Fibroblast of upper back skin (primary cell): ENCODE measurements at regions not wholly inside any gene's neighbourhood (a gene's known extent, or its start where the extent isn't known, plus 50 kb on each side); places are given as distances from the start of the nearest gene placed in this dataset.
A peak's percentile ranks its signal among the peaks of the same experiment; 100 is the strongest.

Experiments used
- DNase-seq: peaks from one replicate; pipeline ENCODE4 v3.0.0-alpha.2; 2013

DNA sequence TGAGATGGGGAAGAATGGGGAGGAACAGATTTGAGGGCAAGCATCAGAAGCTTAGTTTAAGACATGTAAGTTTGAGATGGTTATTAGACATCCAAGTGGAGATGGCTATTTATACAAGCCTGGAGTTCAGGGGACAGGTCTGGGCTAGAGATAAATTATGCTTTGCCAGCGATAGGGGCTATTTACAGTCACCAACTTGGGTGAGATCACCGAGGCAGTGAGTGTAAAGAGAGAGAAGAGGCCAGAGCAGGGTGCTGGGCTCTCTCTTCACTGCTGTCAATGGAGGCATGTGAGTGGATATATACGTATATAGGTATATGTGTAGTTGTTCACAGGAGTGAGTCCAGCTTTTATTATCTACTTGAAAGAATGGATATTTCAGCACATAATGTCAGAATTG lies 81.0 kb downstream of the QPCT start:
- DNase-seq = no peak

GRCh38 chr2:37427241-37427640 lies 82.8 kb downstream of the QPCT start:
- DNase-seq = no peak

- DNase-seq = no peak
Measured at GRCh38 chr2:37436323-37436722, 91.9 kb downstream of the QPCT start.

- no peak for DNase-seq
Measured at GRCh38 chr2:37439131-37439642, 94.8 kb downstream of the QPCT start.

- DNase-seq = no peak
Measured at GRCh38 chr2:37441055-37441454, 96.6 kb downstream of the QPCT start.

DNA sequence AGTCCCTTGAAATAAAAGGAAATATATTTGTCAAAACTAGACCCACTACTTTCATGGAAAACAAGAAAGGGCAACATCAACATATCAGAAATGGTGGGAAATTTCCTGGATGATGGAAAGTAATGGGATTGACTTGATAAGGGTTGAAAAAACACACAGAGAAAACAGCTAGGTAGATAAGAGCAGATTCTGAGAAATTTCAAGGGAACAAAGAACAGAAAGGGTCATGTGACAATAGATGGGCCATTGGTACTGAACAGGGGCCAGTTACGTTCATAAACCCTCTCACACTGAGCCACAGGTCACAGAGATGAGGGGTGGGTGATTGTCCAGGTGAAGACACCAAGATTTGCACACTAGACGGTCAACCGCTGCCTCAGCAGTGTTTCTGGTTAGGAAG lies 98.7 kb downstream of the QPCT start:
- DNase-seq = no peak

DNA sequence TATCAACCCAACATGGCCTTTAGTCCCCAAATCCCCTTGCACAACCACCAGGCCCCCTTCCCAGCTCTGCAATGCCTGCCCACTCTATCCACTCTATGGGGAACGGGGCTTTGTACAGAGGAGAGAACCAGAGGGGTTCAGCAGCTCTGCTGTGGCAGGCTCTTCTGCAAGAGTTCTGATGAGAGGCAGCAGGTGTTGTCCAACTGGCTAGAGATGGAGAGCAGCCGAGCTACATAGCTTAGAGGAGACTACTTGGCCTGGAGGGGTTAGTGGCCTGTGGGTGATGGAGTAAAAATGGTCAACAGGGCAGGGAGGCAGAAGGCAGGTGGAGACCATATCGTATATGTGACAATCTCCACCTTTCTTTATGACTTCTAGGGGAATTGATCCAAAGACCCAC lies 103.0 kb downstream of the QPCT start:
- DNase-seq = no peak

DNA sequence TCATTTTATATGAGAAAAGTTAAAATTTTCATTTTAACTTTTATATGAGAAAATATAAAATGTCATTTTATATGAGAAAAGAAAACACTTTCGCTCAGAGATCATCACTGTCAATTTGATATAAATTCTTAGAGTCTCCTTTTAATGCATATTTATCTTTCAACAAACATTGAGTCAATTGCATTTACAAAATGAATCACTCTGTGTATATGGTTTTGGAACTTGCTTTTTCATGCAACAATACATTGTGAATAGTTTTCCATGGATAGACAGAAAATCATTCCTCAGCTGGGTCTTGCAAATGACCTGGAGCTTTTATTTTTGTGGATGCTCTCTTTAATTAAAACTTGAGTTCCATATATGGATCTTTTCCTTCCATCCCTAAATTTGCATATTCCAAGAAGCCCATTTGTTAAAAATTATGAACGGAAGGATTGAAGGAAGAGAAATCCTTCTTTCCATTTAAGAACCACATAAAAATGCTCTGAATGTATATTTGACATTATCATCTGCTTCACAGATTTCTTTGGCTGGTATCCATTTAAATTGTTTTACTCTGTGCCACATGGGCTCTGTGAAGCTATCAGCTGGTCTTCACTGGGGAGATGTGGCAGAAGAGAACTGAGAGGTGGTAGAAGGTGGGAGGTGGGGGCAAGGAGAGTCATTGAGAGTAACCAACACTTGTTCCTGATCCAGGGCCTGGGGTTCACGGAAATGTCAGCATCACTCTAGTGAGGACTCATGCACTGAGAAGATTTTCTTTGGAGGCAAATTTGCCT lies 104.1 kb downstream of the QPCT start:
- no peak for DNase-seq

DNA sequence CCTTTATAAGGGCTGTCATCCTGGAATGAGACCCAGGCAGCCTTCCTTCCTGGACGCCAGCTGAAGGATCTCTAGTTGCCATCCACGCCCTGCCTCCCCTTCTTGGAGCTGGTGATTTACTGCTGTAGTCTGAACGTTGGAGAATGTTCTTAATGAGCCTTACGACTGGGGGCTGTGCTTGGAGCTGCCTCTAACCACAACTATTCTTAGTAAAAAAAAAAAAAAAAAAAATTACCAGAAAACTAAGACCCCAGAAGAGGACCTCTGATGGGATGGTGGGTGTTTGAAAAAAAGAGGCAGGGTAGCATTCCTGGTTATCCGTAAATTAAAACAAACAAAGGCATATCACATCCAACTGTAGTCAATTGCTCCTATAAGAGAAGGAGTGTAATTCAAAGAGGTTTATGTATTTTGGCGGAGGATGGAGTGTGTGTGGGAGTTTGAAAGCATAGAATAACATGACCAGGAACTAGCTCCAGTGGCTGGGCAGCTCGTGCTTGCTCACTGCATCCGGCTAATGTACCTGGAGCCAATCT lies 105.4 kb downstream of the QPCT start:
- peak; percentile 72 for DNase-seq

GRCh38 chr2:37453027-37453426 lies 108.6 kb downstream of the QPCT start:
- DNase-seq = no peak

DNA sequence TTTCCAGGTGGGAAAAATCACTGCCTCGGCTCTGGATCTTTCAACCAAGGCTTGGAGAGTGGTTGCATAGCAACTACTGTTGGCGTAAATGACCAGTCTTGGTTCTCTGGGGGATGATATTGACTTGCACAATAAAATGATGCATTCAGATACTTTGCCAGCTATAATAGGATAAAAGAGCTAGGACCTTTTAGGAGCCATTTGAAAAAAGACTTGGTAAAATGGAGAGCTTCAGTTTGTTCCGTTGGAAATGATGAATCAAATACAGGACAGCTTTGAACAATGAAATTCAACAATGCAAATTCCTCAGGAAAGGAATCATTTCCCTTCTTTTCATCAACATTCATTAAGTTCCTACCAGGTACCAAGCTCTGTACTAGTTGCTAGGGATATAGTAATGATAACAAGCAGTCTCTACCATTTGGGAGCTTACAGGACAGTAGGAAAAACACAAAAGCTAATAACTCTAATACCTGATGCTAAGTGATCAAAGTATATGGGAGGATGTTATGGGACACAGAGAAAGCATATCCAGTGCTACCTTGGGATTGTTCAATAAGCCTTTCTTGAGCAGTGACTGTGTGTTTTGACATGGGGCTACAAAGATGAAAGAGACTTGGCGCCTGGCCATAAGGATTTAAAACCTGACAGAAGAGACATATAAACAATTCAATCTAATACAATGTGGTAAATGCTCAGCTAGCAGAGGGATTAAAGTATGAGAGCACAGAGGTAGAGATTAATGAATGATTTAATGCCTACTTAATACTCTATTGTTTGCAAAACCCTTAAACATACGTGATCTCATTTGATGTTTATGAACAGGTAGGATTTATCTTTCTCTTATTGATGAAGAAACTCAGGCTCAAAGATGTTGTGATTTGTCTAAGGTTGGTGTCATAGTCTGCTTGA lies 110.7 kb downstream of the QPCT start:
- peak; percentile 55 for DNase-seq

DNA sequence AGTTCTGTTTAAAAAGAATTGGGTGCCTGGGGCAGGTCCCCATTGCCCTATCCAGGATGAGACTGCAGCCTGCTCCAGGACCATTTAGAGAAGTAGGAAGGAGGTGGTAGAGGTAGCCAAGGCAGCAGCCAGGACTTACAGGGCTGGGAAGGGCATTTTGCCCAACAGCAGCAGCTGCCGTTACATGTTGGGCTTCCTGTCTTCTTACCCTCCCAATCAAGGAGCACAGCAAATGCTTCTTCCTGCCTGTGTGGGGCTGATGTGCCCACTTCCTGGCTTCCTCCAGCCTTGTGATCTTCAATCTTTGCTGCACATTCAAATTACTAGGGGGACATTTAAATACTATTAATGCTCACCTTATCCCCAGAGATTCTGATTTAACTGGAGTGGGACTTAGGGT lies 112.0 kb downstream of the QPCT start:
- peak; percentile 28 for DNase-seq

DNA sequence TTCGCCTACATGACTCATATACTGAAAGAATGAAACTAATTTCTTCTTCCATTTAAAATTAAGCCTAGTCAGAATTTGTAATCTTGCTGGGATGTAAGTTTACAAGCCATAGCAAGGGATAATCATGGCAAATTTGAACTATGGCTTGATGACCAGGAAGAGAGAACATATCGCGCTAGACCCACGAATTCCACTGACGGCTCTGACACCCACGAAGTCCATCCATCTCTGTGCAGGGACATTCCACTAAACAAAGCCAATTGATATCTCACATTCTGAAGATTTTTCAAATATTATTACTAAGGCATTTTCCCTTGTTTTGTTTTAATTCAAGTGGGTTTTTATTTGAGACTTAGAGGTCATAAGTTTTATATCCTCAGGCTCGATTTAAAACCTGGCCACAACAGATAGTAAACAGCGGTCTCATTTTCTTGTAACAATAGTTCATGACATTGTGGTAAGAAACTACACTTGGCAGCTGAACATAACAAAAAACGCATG lies 113.0 kb downstream of the QPCT start:
- peak; percentile 74 for DNase-seq

GRCh38 chr2:37458133-37458532 lies 113.7 kb downstream of the QPCT start:
- no peak for DNase-seq

- DNase-seq = peak; percentile 94
Measured at GRCh38 chr2:37459095-37459981, 114.9 kb downstream of the QPCT start.

- no peak for DNase-seq
Measured at GRCh38 chr2:37460896-37461229, 116.4 kb downstream of the QPCT start.

DNA sequence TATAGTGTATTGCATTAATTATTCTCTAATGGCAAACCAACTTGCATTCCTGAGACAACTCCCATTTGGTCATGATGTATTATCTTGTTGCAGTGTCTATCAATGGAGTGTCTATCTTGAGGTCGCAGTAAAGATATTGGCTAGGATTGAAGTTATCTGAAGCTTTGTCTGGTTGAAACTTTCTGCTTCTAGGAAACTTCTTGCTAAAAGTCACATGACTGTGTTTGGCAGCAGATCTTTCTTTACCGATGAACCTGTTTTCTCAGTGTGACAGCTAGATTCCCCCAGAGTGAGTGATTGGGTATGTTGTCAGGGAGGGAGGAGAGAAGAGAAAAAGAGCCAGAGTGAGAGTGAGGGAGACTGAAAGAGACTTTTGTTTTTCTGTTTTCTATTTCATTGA lies 119.6 kb downstream of the QPCT start:
- no peak for DNase-seq

GRCh38 chr2:37466533-37467222 lies 122.2 kb downstream of the QPCT start:
- DNase-seq = peak; percentile 93

- DNase-seq = peak; percentile 86
Measured at GRCh38 chr2:37468170-37468569, 123.7 kb downstream of the QPCT start.

GRCh38 chr2:37469126-37469525 lies 124.7 kb downstream of the QPCT start:
- no peak for DNase-seq

DNA sequence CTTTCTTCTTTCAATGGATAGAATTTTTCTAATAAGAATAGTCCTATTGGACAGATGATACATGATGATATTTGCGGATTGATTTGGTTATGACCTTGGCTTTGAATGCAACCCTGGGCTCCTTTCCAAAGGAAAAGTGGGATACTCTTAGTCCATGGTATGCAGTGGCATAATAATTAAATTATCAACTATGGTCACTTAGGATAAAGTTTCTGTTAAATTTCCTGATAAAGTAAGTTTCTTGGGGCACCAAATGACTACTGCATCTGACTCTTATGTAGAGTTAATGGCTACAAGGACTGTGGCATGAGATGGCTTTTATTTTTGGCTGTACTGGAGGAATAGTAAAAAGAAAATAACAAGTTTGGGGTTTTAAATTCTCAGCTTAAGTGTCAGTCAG lies 126.7 kb downstream of the QPCT start:
- no peak for DNase-seq

DNA sequence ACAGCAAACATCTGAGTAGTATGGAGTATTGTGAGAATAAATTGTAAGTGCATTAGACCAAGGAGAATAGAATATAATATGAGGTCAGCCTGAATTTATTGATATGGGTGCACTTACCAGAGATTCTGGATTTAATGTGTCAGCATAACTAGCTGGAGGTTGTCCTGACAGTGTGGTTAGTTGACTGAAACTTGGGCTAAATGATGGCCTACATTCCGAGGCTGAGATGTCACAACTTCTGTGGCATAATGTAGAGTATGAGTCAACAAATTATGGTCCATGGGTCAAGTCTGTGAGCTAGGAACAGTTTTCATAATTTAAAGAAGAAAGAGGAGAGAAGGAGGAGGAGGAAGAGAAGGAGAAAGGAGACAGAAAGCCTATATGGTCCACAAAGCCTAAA lies 127.6 kb downstream of the QPCT start:
- DNase-seq = peak; percentile 87
